Endothelial cell of umbilical vein (primary cell): ENCODE measurements at regions not wholly inside any gene's neighbourhood (a gene's known extent, or its start where the extent isn't known, plus 50 kb on each side); places are given as distances from the start of the nearest gene placed in this dataset.

Experiments
- BruUV-seq: library from RNA; stranded (reverse); fragments of 400-500 nt; replicated peaks from 2 replicates; lab custom pipeline; 2021; lab: Mats Ljungman, UMichigan
- CTCF ChIA-PET: fragments of 300-600, 350-600 bp; sonication (Branson Sonifier 250); formaldehyde crosslinking; loops from one replicate; lab custom pipeline; 2021; ENCODE audit warnings: antibody characterized with exemption, inconsistent platforms; lab: Charles Lee
- POLR2A ChIA-PET: fragments of 300-600, 350-600 bp; sonication (Branson Sonifier 250); formaldehyde crosslinking; loops from one replicate; lab custom pipeline; 2021; ENCODE audit warnings: antibody characterized with exemption, inconsistent platforms; lab: Charles Lee
- DNase-seq: peaks from one replicate; pipeline ENCODE4 v3.0.0-alpha.2; 2011; ENCODE audit warnings: low read depth, low spot score
- FAIRE-seq: peaks from 2 replicates; lab custom pipeline; 2011; peaks lifted over from hg19 to GRCh38; lab: Jason Lieb, UNC
- H2AFZ ChIP-seq: 2 replicates; pipeline ENCODE4 v1.6.0; 2012; ENCODE audit warnings: low read depth, low read length, control low read depth, inconsistent platforms
- H3K27ac ChIP-seq: 2 replicates; pipeline ENCODE4 v1.5.1; 2011; ENCODE audit warnings: low read depth, mild to moderate bottlenecking, control low read depth, low read length, moderate library complexity; ENCODE audit not compliant: insufficient read depth
- H3K27me3 ChIP-seq, 2 experiments: 2 replicates each; pipeline versions ENCODE4 v1.6.0 to v1.6.1; 2011; ENCODE audit warnings: low read length in 2 of 2, mixed read lengths in 1 of 2; ENCODE audit not compliant: control insufficient read depth in 2 of 2, insufficient read depth in 2 of 2
- H3K36me3 ChIP-seq, 2 experiments: 2 replicates in 1 of 2; 3 replicates in 1 of 2; pipeline ENCODE4 v1.5.1; 2011; ENCODE audit warnings: low read length in 2 of 2, mild to moderate bottlenecking in 1 of 2, moderate library complexity in 1 of 2; ENCODE audit not compliant: control insufficient read depth in 2 of 2, insufficient read depth in 2 of 2; ENCODE audit errors: extremely low read depth in 1 of 2
- H3K4me1 ChIP-seq: 3 replicates; pipeline ENCODE4 v1.5.1; 2011; ENCODE audit warnings: mild to moderate bottlenecking, low read length; ENCODE audit not compliant: control insufficient read depth, insufficient read depth; ENCODE audit errors: extremely low read depth
- H3K4me2 ChIP-seq: 2 replicates; pipeline ENCODE4 v1.6.1; 2011; ENCODE audit warnings: low read length, control low read depth, mixed read lengths; ENCODE audit not compliant: insufficient read depth
- H3K4me3 ChIP-seq, 3 experiments: fragments of 200-600 bp in 1 of 3; sonication (generic), shearing (Covaris generic) in 1 of 3; replicated peaks in 1 of 3; 2 replicates each; pipeline ENCODE4 v1.5.1; 2011 to 2016; ENCODE audit warnings: control low read depth in 3 of 3, low read length in 3 of 3, mild to moderate bottlenecking in 2 of 3, inconsistent platforms in 1 of 3, low read depth in 1 of 3, moderate library complexity in 1 of 3; ENCODE audit not compliant: insufficient read depth in 1 of 3
- H3K79me2 ChIP-seq: 2 replicates; pipeline ENCODE4 v1.6.0; 2012; ENCODE audit warnings: low read length, inconsistent platforms; ENCODE audit not compliant: control insufficient read depth, insufficient read depth
- H3K9ac ChIP-seq: replicated peaks from 2 replicates; pipeline ENCODE3; 2011; ENCODE audit warnings: low read length, control low read depth; ENCODE audit not compliant: insufficient read depth; ENCODE audit errors: extremely low read depth
- H3K9me1 ChIP-seq: replicated peaks from 3 replicates; pipeline ENCODE4 v1.6.0; 2011; ENCODE audit warnings: mild to moderate bottlenecking, low read length; ENCODE audit not compliant: control insufficient read depth, insufficient read depth; ENCODE audit errors: extremely low read depth
- H3K9me3 ChIP-seq: replicated peaks from 2 replicates; pipeline ENCODE4 v1.5.1; 2012; ENCODE audit warnings: low read length, inconsistent platforms; ENCODE audit not compliant: control insufficient read depth, insufficient read depth
- H4K20me1 ChIP-seq: replicated peaks from 2 replicates; pipeline ENCODE3; 2011; ENCODE audit warnings: mild to moderate bottlenecking, low read length; ENCODE audit not compliant: control insufficient read depth, insufficient read depth; ENCODE audit errors: extremely low read depth
- CTCF ChIP-seq, 2 donors: IDR thresholded peaks; 1 replicate in 1 of 2; 2 replicates in 1 of 2; pipeline ENCODE4 v1.5.1; 2011; ENCODE audit warnings: low read length in 2 of 2, mild to moderate bottlenecking in 2 of 2, moderate library complexity in 2 of 2, control low read depth in 1 of 2, inconsistent platforms in 1 of 2, low read depth in 1 of 2; ENCODE audit not compliant: insufficient read depth in 1 of 2; ENCODE audit errors: extremely low read depth in 1 of 2
- EZH2 ChIP-seq: IDR thresholded peaks from 2 replicates; pipeline ENCODE4 v1.6.1; 2012; ENCODE audit warnings: borderline replicate concordance, low read depth, mild to moderate bottlenecking, moderate library complexity, low read length, inconsistent platforms; ENCODE audit not compliant: severe bottlenecking
- FOS ChIP-seq: IDR thresholded peaks from 2 replicates; pipeline ENCODE4 v1.6.1; 2011; ENCODE audit warnings: mild to moderate bottlenecking, low read length, moderate library complexity, borderline replicate concordance; ENCODE audit not compliant: insufficient read depth
- GATA2 ChIP-seq: IDR thresholded peaks from 2 replicates; pipeline ENCODE4 v1.7.0; 2011; ENCODE audit warnings: low read depth, mild to moderate bottlenecking, moderate library complexity, mixed read lengths, low read length; ENCODE audit not compliant: insufficient read length, insufficient read depth
- JUN ChIP-seq: IDR thresholded peaks from 2 replicates; pipeline ENCODE4 v1.6.1; 2011; ENCODE audit warnings: borderline replicate concordance, low read depth; ENCODE audit not compliant: insufficient read length, insufficient read depth
- MYC ChIP-seq: IDR thresholded peaks from one replicate; pipeline ENCODE4 v1.6.1; 2011; ENCODE audit warnings: mild to moderate bottlenecking, low read depth, low read length
- POLR2A ChIP-seq: IDR thresholded peaks from 2 replicates; pipeline ENCODE4 v1.6.1; 2012; ENCODE audit warnings: low read depth, mild to moderate bottlenecking, control low read depth, low read length
- POLR2AphosphoS5 ChIP-seq: IDR thresholded peaks from 2 replicates; pipeline ENCODE4 v1.6.1; 2012; ENCODE audit warnings: low read depth, mild to moderate bottlenecking, control low read depth, low read length, moderate library complexity; ENCODE audit not compliant: insufficient read depth
- dilution Hi-C: fragments of 300-500 bp; cut with MboI; formaldehyde crosslinking; loops from one replicate; pipeline ENCODE4 v1.15.0; 2019; ENCODE audit warnings: low sequenced_read_pairs; ENCODE audit not compliant: extremely low pct_ligation_motif_present
- intact Hi-C: fragments of 100-400 bp; cut with micrococcal nuclease; formaldehyde crosslinking; loops from one replicate; pipeline ENCODE4 v1.10.0; 2022

- no peak overlapping the region for H3K4me2 ChIP-seq
- no peaks in the 10 kb centered on the region for H3K27me3 ChIP-seq
- BruUV-seq: no TSS peak
- H3K9me1 ChIP-seq: no peaks in the 10 kb centered on the region
- H3K9ac ChIP-seq: no peak overlapping the region
- CTCF ChIA-PET: interaction anchor here (1.2 kb wide), 1 partner anchor 1449 kb away, joined by 3 read pairs; no protein-coding TSS in a partner anchor
- H3K36me3 ChIP-seq: no peaks in the 10 kb centered on the region
- no peak overlapping the region for H3K27ac ChIP-seq
- no peaks in the 10 kb centered on the region for H3K79me2 ChIP-seq
- H3K4me1 ChIP-seq: peaks cover 5% of the 10 kb centered on the region
- dilution Hi-C loops (no loop called here), intact Hi-C loops (loop anchor here (10.0 kb wide), 2 partner anchors 56 to 104 kb away; no protein-coding TSS in a partner anchor)
- DNase-seq (no peak), FAIRE-seq (no peak)
- POLR2A ChIA-PET: no interaction called here
- H3K9me3 ChIP-seq: no peaks in the 10 kb centered on the region
- H3K4me3 ChIP-seq: no peak overlapping the region
- H2AFZ ChIP-seq: no peak overlapping the region
- TF ChIP-seq JUN (no peak), CTCF (IDR thresholded peaks at IDR 0.05; ENCODE audit: extremely low read depth in 1 of 2, insufficient read depth in 1 of 2, low read depth in 1 of 2, low read length in 2 of 2) (no peak), MYC (no peak), POLR2AphosphoS5 (no peak), POLR2A (no peak)
- no peaks in the 10 kb centered on the region for H4K20me1 ChIP-seq
Measured at GRCh38 chr18:2410688-2411087, 160.6 kb downstream of the METTL4 start.

- no peaks in the 10 kb centered on the region for H3K79me2 ChIP-seq
- FAIRE-seq (peak; percentile 79), DNase-seq (peak; percentile 54)
- H3K4me1 ChIP-seq: peaks cover 5% of the 10 kb centered on the region
- no peaks in the 10 kb centered on the region for H3K27me3 ChIP-seq
- intact Hi-C loops (loop anchor here (10.0 kb wide), 2 partner anchors 57 to 103 kb away; no protein-coding TSS in a partner anchor), dilution Hi-C loops (no loop called here)
- no TSS peak for BruUV-seq
- ChIA-PET POLR2A (no interaction called here), CTCF (no interaction called here)
- H3K4me3 ChIP-seq: no peak overlapping the region
- no peaks in the 10 kb centered on the region for H3K36me3 ChIP-seq
- no peak overlapping the region for H3K4me2 ChIP-seq
- TF ChIP-seq FOS: peak; percentile 84
- TF ChIP-seq GATA2: peak; percentile 97
- TF ChIP-seq EZH2: no peak
- H3K9ac ChIP-seq: no peak overlapping the region
- H4K20me1 ChIP-seq: no peaks in the 10 kb centered on the region
- H3K27ac ChIP-seq: no peak overlapping the region
- no peaks in the 10 kb centered on the region for H3K9me3 ChIP-seq
- H3K9me1 ChIP-seq: no peaks in the 10 kb centered on the region
- no peak overlapping the region for H2AFZ ChIP-seq
Measured at GRCh38 chr18:2411381-2411960, 159.8 kb downstream of the METTL4 start.
